Mammary epithelial cell (primary cell): ENCODE measurements at regions not wholly inside any gene's neighbourhood (a gene's known extent, or its start where the extent isn't known, plus 50 kb on each side); places are given as distances from the start of the nearest gene placed in this dataset.

Source experiments
- CTCF ChIP-seq, 2 donors: IDR thresholded peaks in 1 of 2; conservative IDR thresholded peaks in 1 of 2; 2 replicates each; pipeline ENCODE4 v1.5.1; 2011 to 2012; ENCODE audit warnings: inconsistent platforms in 2 of 2, low read length in 2 of 2, mild to moderate bottlenecking in 2 of 2, control low read depth in 1 of 2, low read depth in 1 of 2; ENCODE audit not compliant: insufficient read depth in 1 of 2; ENCODE audit errors: extremely low read depth in 1 of 2
- EZH2 ChIP-seq: IDR thresholded peaks from 2 replicates; pipeline ENCODE4 v1.6.1; 2012; ENCODE audit warnings: low read length, inconsistent platforms, borderline replicate concordance

- TF ChIP-seq CTCF (conservative IDR thresholded peaks at IDR 0.05 in 1 of 2, IDR thresholded peaks at IDR 0.05 in 1 of 2; ENCODE audit: extremely low read depth in 1 of 2, insufficient read depth in 1 of 2, low read depth in 1 of 2, low read length in 2 of 2) (no peak), EZH2 (no peak)
These were observed 78.8 kb upstream of the FAR2 start for GRCh38 chr12:29070309-29070708.
